ENCODE measurements at regions not wholly inside any gene's neighbourhood (a gene's known extent, or its start where the extent isn't known, plus 50 kb on each side); places are given as distances from the start of the nearest gene placed in this dataset.

GRCh38 chr5:125272357-125272756 lies 525.9 kb upstream of the ZNF608 start:
- Histone ChIP-seq H3K36me3 (ENCODE audit: control insufficient read depth, insufficient read depth, low read length) (no peaks in the 10 kb centered on the region), H3K27ac (ENCODE audit: low read depth, low read length) (no peak overlapping the region), H3K9me3 (ENCODE audit: control insufficient read depth, insufficient read depth, low read depth, low read length) (0 out of 2 replicates have a peak, but pooled peaks cover 2% of the 10 kb centered on the region), H3K27me3 (ENCODE audit: control insufficient read depth, insufficient read depth, low read length) (no peaks in the 10 kb centered on the region), H3K4me3 (ENCODE audit: low read depth, low read length) (no peak overlapping the region), H3K4me1 (ENCODE audit: control insufficient read depth, insufficient read depth, low read length) (peaks cover 11% of the 10 kb centered on the region), H3K9ac (ENCODE audit: low read length) (no peak overlapping the region)

GRCh38 chr5:125274211-125274610 lies 527.8 kb upstream of the ZNF608 start:
- Histone ChIP-seq H3K36me3 (ENCODE audit: control insufficient read depth, insufficient read depth, low read length) (no peaks in the 10 kb centered on the region), H3K4me3 (ENCODE audit: low read depth, low read length) (no peak overlapping the region), H3K27ac (ENCODE audit: low read depth, low read length) (no peak overlapping the region), H3K4me1 (ENCODE audit: control insufficient read depth, insufficient read depth, low read length) (peaks cover 18% of the 10 kb centered on the region), H3K9me3 (ENCODE audit: control insufficient read depth, insufficient read depth, low read depth, low read length) (0 out of 2 replicates have a peak, but pooled peaks cover 2% of the 10 kb centered on the region), H3K9ac (ENCODE audit: low read length) (no peak overlapping the region), H3K27me3 (ENCODE audit: control insufficient read depth, insufficient read depth, low read length) (no peaks in the 10 kb centered on the region)

- Histone ChIP-seq H3K4me3 (ENCODE audit: low read depth, low read length) (no peak overlapping the region), H3K4me1 (ENCODE audit: control insufficient read depth, insufficient read depth, low read length) (peaks cover 18% of the 10 kb centered on the region), H3K27me3 (ENCODE audit: control insufficient read depth, insufficient read depth, low read length) (no peaks in the 10 kb centered on the region), H3K27ac (ENCODE audit: low read depth, low read length) (no peak overlapping the region), H3K36me3 (ENCODE audit: control insufficient read depth, insufficient read depth, low read length) (no peaks in the 10 kb centered on the region), H3K9ac (ENCODE audit: low read length) (no peak overlapping the region), H3K9me3 (ENCODE audit: control insufficient read depth, insufficient read depth, low read depth, low read length) (0 out of 2 replicates have a peak, but pooled peaks cover 2% of the 10 kb centered on the region)
Observed at GRCh38 chr5:125274938-125275724, 528.7 kb upstream of the ZNF608 start.

GRCh38 chr5:125275725-125276090 lies 529.3 kb upstream of the ZNF608 start:
- Histone ChIP-seq H3K4me1 (ENCODE audit: control insufficient read depth, insufficient read depth, low read length) (peaks cover 18% of the 10 kb centered on the region), H3K4me3 (ENCODE audit: low read depth, low read length) (no peak overlapping the region), H3K9me3 (ENCODE audit: control insufficient read depth, insufficient read depth, low read depth, low read length) (0 out of 2 replicates have a peak, but pooled peaks cover 2% of the 10 kb centered on the region), H3K27ac (ENCODE audit: low read depth, low read length) (no peak overlapping the region), H3K9ac (ENCODE audit: low read length) (no peak overlapping the region), H3K27me3 (ENCODE audit: control insufficient read depth, insufficient read depth, low read length) (no peaks in the 10 kb centered on the region), H3K36me3 (ENCODE audit: control insufficient read depth, insufficient read depth, low read length) (no peaks in the 10 kb centered on the region)

- Histone ChIP-seq H3K27ac (ENCODE audit: low read depth, low read length) (no peak overlapping the region), H3K36me3 (ENCODE audit: control insufficient read depth, insufficient read depth, low read length) (no peaks in the 10 kb centered on the region), H3K4me3 (ENCODE audit: low read depth, low read length) (no peak overlapping the region), H3K27me3 (ENCODE audit: control insufficient read depth, insufficient read depth, low read length) (no peaks in the 10 kb centered on the region), H3K9ac (ENCODE audit: low read length) (no peak overlapping the region), H3K9me3 (ENCODE audit: control insufficient read depth, insufficient read depth, low read depth, low read length) (0 out of 2 replicates have a peak, but pooled peaks cover 2% of the 10 kb centered on the region), H3K4me1 (ENCODE audit: control insufficient read depth, insufficient read depth, low read length) (peaks cover 18% of the 10 kb centered on the region)
Observed at GRCh38 chr5:125276096-125276495, 529.7 kb upstream of the ZNF608 start.

GRCh38 chr5:125277494-125278154 lies 531.2 kb upstream of the ZNF608 start:
- H3K9me3 ChIP-seq (ENCODE audit: control insufficient read depth, insufficient read depth, low read depth, low read length): 0 out of 2 replicates have a peak, but pooled peaks cover 2% of the 10 kb centered on the region
- H3K27me3 ChIP-seq (ENCODE audit: control insufficient read depth, insufficient read depth, low read length): no peaks in the 10 kb centered on the region
- no peak overlapping the region for H3K9ac ChIP-seq (ENCODE audit: low read length)
- no peak overlapping the region for H3K4me3 ChIP-seq (ENCODE audit: low read depth, low read length)
- H3K27ac ChIP-seq (ENCODE audit: low read depth, low read length): no peak overlapping the region
- no peaks in the 10 kb centered on the region for H3K36me3 ChIP-seq (ENCODE audit: control insufficient read depth, insufficient read depth, low read length)
- peaks cover 18% of the 10 kb centered on the region for H3K4me1 ChIP-seq (ENCODE audit: control insufficient read depth, insufficient read depth, low read length)

- Histone ChIP-seq H3K4me1 (ENCODE audit: control insufficient read depth, insufficient read depth, low read length) (peaks cover 10% of the 10 kb centered on the region; the same call in 1 of the 2 replicates), H3K36me3 (ENCODE audit: control insufficient read depth, insufficient read depth, low read length) (no peaks in the 10 kb centered on the region), H3K9me3 (ENCODE audit: control insufficient read depth, insufficient read depth, low read depth, low read length) (0 out of 2 replicates have a peak, but pooled peaks cover 2% of the 10 kb centered on the region), H3K9ac (ENCODE audit: low read length) (no peak overlapping the region), H3K4me3 (ENCODE audit: low read depth, low read length) (no peak overlapping the region), H3K27me3 (ENCODE audit: control insufficient read depth, insufficient read depth, low read length) (no peaks in the 10 kb centered on the region), H3K27ac (ENCODE audit: low read depth, low read length) (no peak overlapping the region)
Observed at GRCh38 chr5:125278711-125279110, 532.3 kb upstream of the ZNF608 start.

GRCh38 chr5:125281667-125282066 lies 535.2 kb upstream of the ZNF608 start:
- H3K4me3 ChIP-seq (ENCODE audit: low read depth, low read length): no peak overlapping the region
- peaks cover 9% of the 10 kb centered on the region; the same call in 1 of the 2 replicates for H3K4me1 ChIP-seq (ENCODE audit: control insufficient read depth, insufficient read depth, low read length)
- no peaks in the 10 kb centered on the region for H3K36me3 ChIP-seq (ENCODE audit: control insufficient read depth, insufficient read depth, low read length)
- H3K9me3 ChIP-seq (ENCODE audit: control insufficient read depth, insufficient read depth, low read depth, low read length): 0 out of 2 replicates have a peak, but pooled peaks cover 2% of the 10 kb centered on the region
- no peak overlapping the region for H3K27ac ChIP-seq (ENCODE audit: low read depth, low read length)
- H3K27me3 ChIP-seq (ENCODE audit: control insufficient read depth, insufficient read depth, low read length): no peaks in the 10 kb centered on the region
- H3K9ac ChIP-seq (ENCODE audit: low read length): no peak overlapping the region

GRCh38 chr5:125283372-125283771 lies 536.9 kb upstream of the ZNF608 start:
- no peak overlapping the region for H3K4me3 ChIP-seq (ENCODE audit: low read depth, low read length)
- no peaks in the 10 kb centered on the region for H3K27me3 ChIP-seq (ENCODE audit: control insufficient read depth, insufficient read depth, low read length)
- H3K36me3 ChIP-seq (ENCODE audit: control insufficient read depth, insufficient read depth, low read length): no peaks in the 10 kb centered on the region
- no peaks in the 10 kb centered on the region for H3K4me1 ChIP-seq (ENCODE audit: control insufficient read depth, insufficient read depth, low read length)
- H3K9ac ChIP-seq (ENCODE audit: low read length): no peak overlapping the region
- no peak overlapping the region for H3K27ac ChIP-seq (ENCODE audit: low read depth, low read length)
- H3K9me3 ChIP-seq (ENCODE audit: control insufficient read depth, insufficient read depth, low read depth, low read length): no peaks in the 10 kb centered on the region

- Histone ChIP-seq H3K4me3 (ENCODE audit: low read depth, low read length) (no peak overlapping the region), H3K27ac (ENCODE audit: low read depth, low read length) (no peak overlapping the region), H3K4me1 (ENCODE audit: control insufficient read depth, insufficient read depth, low read length) (peaks cover 4% of the 10 kb centered on the region; the same call in 1 of the 2 replicates), H3K36me3 (ENCODE audit: control insufficient read depth, insufficient read depth, low read length) (no peaks in the 10 kb centered on the region), H3K27me3 (ENCODE audit: control insufficient read depth, insufficient read depth, low read length) (no peaks in the 10 kb centered on the region), H3K9ac (ENCODE audit: low read length) (no peak overlapping the region), H3K9me3 (ENCODE audit: control insufficient read depth, insufficient read depth, low read depth, low read length) (no peaks in the 10 kb centered on the region)
Observed at GRCh38 chr5:125286271-125286670, 539.8 kb upstream of the ZNF608 start.

GRCh38 chr5:125289606-125290005 lies 543.2 kb upstream of the ZNF608 start:
- Histone ChIP-seq H3K9ac (ENCODE audit: low read length) (no peak overlapping the region), H3K27me3 (ENCODE audit: control insufficient read depth, insufficient read depth, low read length) (no peaks in the 10 kb centered on the region)

More at GRCh38 chr5:125289606-125290005, 543.2 kb upstream of the ZNF608 start:
- no peaks in the 10 kb centered on the region for H3K9me3 ChIP-seq (ENCODE audit: control insufficient read depth, insufficient read depth, low read depth, low read length)
- H3K36me3 ChIP-seq (ENCODE audit: control insufficient read depth, insufficient read depth, low read length): no peaks in the 10 kb centered on the region
- no peak overlapping the region for H3K27ac ChIP-seq (ENCODE audit: low read depth, low read length)
- H3K4me3 ChIP-seq (ENCODE audit: low read depth, low read length): no peak overlapping the region
- H3K4me1 ChIP-seq (ENCODE audit: control insufficient read depth, insufficient read depth, low read length): peaks cover 4% of the 10 kb centered on the region; the same call in 1 of the 2 replicates

Data from HUES6 (cell line).